ENCODE measurements at regions not wholly inside any gene's neighbourhood (a gene's known extent, or its start where the extent isn't known, plus 50 kb on each side); places are given as distances from the start of the nearest gene placed in this dataset.

- TF ChIP-seq CTCF (IDR thresholded peaks at IDR 0.05) = no peak
- no peak overlapping the region for H3K4me3 ChIP-seq
- ATAC-seq = no peak
- no peaks in the 10 kb centered on the region for H3K27me3 ChIP-seq (ENCODE audit: insufficient read depth in 3 of 3, low read length in 2 of 3)
- no peak for DNase-seq
- no peaks in the 10 kb centered on the region for H3K4me1 ChIP-seq
- intact Hi-C loops (cut with DNase I) = no loop called here
- 82 to 88% (median 87%) methylated on average over 34 to 53 of the region's 53 CpGs for WGBS, 3 donors
- H3K27ac ChIP-seq = no peak overlapping the region
- H3K36me3 ChIP-seq (ENCODE audit: insufficient read depth in 1 of 2, low read depth in 1 of 2) = no peaks in the 10 kb centered on the region
- H3K9me3 ChIP-seq = no peaks in the 10 kb centered on the region
Measured at GRCh38 chr13:85204668-85205344, 594.4 kb downstream of the SLITRK6 start.

GRCh38 chr13:85197431-85197830, 601.8 kb downstream of the SLITRK6 start:
- DNase-seq (no peak), ATAC-seq (no peak)
- no peaks in the 10 kb centered on the region for H3K27me3 ChIP-seq (ENCODE audit: insufficient read depth in 3 of 3, low read length in 2 of 3)
- intact Hi-C loops (cut with DNase I) = no loop called here
- H3K9me3 ChIP-seq = no peaks in the 10 kb centered on the region
- no peaks in the 10 kb centered on the region for H3K36me3 ChIP-seq (ENCODE audit: insufficient read depth in 1 of 2, low read depth in 1 of 2)
- no peak overlapping the region for H3K4me3 ChIP-seq
- H3K27ac ChIP-seq = no peak overlapping the region
- no peaks in the 10 kb centered on the region for H3K4me1 ChIP-seq
- TF ChIP-seq CTCF (IDR thresholded peaks at IDR 0.05) = no peak
- WGBS, 3 donors = 48 to 57% (median 53%) methylated on average over 1 of the region's 1 CpG

- Histone ChIP-seq H3K36me3 (ENCODE audit: insufficient read depth in 1 of 2, low read depth in 1 of 2) (no peaks in the 10 kb centered on the region), H3K4me1 (no peaks in the 10 kb centered on the region), H3K27ac (no peak overlapping the region), H3K9me3 (no peaks in the 10 kb centered on the region), H3K27me3 (ENCODE audit: insufficient read depth in 3 of 3, low read length in 2 of 3) (no peaks in the 10 kb centered on the region), H3K4me3 (no peak overlapping the region)
- intact Hi-C loops (cut with DNase I) = no loop called here
- DNase-seq (no peak), ATAC-seq (no peak)
- TF ChIP-seq CTCF (IDR thresholded peaks at IDR 0.05) = no peak
Measured at GRCh38 chr13:85194482-85194881, 604.7 kb downstream of the SLITRK6 start.

- DNase-seq (no peak), ATAC-seq (no peak)
- WGBS, 3 donors = 64 to 75% (median 70%) methylated on average over 1 of the region's 1 CpG
Measured at GRCh38 chr13:85191996-85192718, 607.1 kb downstream of the SLITRK6 start.

More at GRCh38 chr13:85191996-85192718, 607.1 kb downstream of the SLITRK6 start:
- no peaks in the 10 kb centered on the region for H3K9me3 ChIP-seq
- intact Hi-C loops (cut with DNase I) = no loop called here
- no peaks in the 10 kb centered on the region for H3K4me1 ChIP-seq
- H3K27ac ChIP-seq = no peak overlapping the region
- H3K27me3 ChIP-seq (ENCODE audit: insufficient read depth in 3 of 3, low read length in 2 of 3) = no peaks in the 10 kb centered on the region
- H3K36me3 ChIP-seq (ENCODE audit: insufficient read depth in 1 of 2, low read depth in 1 of 2) = no peaks in the 10 kb centered on the region
- H3K4me3 ChIP-seq = no peak overlapping the region
- no peak for TF ChIP-seq CTCF (IDR thresholded peaks at IDR 0.05)
